AG04449 (cell line): ENCODE measurements at regions not wholly inside any gene's neighbourhood (a gene's known extent, or its start where the extent isn't known, plus 50 kb on each side); places are given as distances from the start of the nearest gene placed in this dataset.
"Not testable (repeated sequence)": the region's sequence is repeated elsewhere in the genome, so short reads cannot be mapped to it uniquely, and the experiment has no call there.

Experiments used
- CTCF ChIA-PET: fragments of 350-600 bp; formaldehyde crosslinking; extraction: SDS; loops from one replicate; lab custom pipeline; 2021; ENCODE audit warnings: antibody characterized with exemption; lab: Yijun Ruan, JAX
- POLR2A ChIA-PET: fragments of 400-600, 350-600 bp; formaldehyde crosslinking; extraction: SDS; loops from one replicate; lab custom pipeline; 2020; ENCODE audit warnings: antibody characterized with exemption, inconsistent platforms; lab: Yijun Ruan, JAX
- DNase-seq: peaks from one replicate; pipeline ENCODE4 v3.0.0-alpha.2; 2010; ENCODE audit warnings: low read depth, low spot score
- H3K4me3 ChIP-seq: 2 replicates; pipeline ENCODE4 v1.5.1; 2011; ENCODE audit warnings: low read depth, mild to moderate bottlenecking, control low read depth, low read length
- CTCF ChIP-seq: IDR thresholded peaks from one replicate; pipeline ENCODE4 v1.5.1; 2011; ENCODE audit warnings: mild to moderate bottlenecking, moderate library complexity, low read length, control low read depth, inconsistent platforms; ENCODE audit not compliant: insufficient read depth; ENCODE audit errors: missing control alignments

- ChIA-PET POLR2A (no interaction called here), CTCF (no interaction called here)
- TF ChIP-seq CTCF: no peak
- H3K4me3 ChIP-seq: no peak overlapping the region
- DNase-seq: no peak
Observed at GRCh38 chrX:102846544-102847236, 90.4 kb upstream of the RAB40AL start.

DNA sequence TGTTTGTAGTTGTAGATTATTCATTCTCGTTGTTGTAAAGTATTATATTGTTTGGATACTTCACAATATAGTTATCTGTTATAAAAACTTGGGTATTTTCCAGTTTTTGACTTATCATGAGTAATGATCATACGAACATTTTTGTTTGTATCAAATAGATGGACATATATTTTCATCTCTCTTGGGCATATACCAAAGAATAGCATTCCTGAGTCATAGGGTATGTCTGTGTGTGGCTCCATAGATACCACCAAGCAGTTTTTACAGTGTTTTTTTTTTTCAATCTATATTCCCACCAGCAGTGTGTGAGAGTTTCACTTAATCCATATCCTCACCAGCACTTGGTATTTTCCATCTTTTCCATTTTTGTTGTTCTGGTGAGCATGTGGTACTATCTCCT is 89.7 kb upstream of the RAB40AL start:
- ChIA-PET CTCF (no interaction called here), POLR2A (no interaction called here)
- no peak overlapping the region for H3K4me3 ChIP-seq
- no peak for TF ChIP-seq CTCF
- DNase-seq: no peak

GRCh38 chrX:102849396-102849795 is 87.7 kb upstream of the RAB40AL start:
- ChIA-PET CTCF (no interaction called here), POLR2A (no interaction called here)
- no peak for DNase-seq
- H3K4me3 ChIP-seq: no peak overlapping the region
- no peak for TF ChIP-seq CTCF

GRCh38 chrX:102858826-102859549 is 78.1 kb upstream of the RAB40AL start:
- H3K4me3 ChIP-seq, DNase-seq, POLR2A ChIA-PET: not testable (repeated sequence)
- CTCF ChIA-PET: interaction anchor here (0.9 kb wide), 1 partner anchor 11 kb away, joined by 3 read pairs; no protein-coding TSS in a partner anchor

DNA sequence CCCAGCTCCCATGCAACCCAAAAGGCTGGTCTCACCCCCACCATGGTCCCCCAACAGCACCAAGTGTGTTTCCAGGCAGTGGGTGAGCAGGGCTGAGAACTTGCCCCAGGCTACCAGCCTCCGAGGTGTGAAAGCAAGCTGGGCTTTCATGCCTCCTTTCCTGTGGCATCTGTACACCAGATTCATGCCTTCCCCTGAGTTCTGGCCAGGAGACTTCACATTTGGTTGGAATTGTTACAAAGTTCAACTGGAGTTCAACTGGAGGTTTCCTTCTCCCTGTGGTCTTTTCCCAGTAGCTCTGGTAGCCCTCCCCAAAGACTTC is 77.6 kb upstream of the RAB40AL start:
- H3K4me3 ChIP-seq: no peak overlapping the region
- no peak for TF ChIP-seq CTCF
- ChIA-PET CTCF (interaction anchor here (0.9 kb wide), 1 partner anchor 11 kb away, joined by 3 read pairs; no protein-coding TSS in a partner anchor), POLR2A (no interaction called here)
- DNase-seq: no peak

GRCh38 chrX:102860235-102860634 is 76.8 kb upstream of the RAB40AL start:
- no peak overlapping the region for H3K4me3 ChIP-seq
- TF ChIP-seq CTCF: no peak
- POLR2A ChIA-PET: no interaction called here
- CTCF ChIA-PET: interaction anchor here (0.9 kb wide), 1 partner anchor 10 kb away, joined by 3 read pairs; no protein-coding TSS in a partner anchor
- DNase-seq: no peak
